WERI-Rb-1 (cell line): ENCODE measurements at regions not wholly inside any gene's neighbourhood (a gene's known extent, or its start where the extent isn't known, plus 50 kb on each side); places are given as distances from the start of the nearest gene placed in this dataset.

Experiments used
- DNase-seq: peaks from one replicate; pipeline ENCODE4 v3.0.0-alpha.2; 2020
- H3K27ac ChIP-seq: fragments of 250-450 bp; sonication (Bioruptor Pico); 2 replicates; pipeline ENCODE4 v1.5.1; 2020; ENCODE audit warnings: mild to moderate bottlenecking, moderate library complexity
- H3K27me3 ChIP-seq: fragments of 250-450 bp; sonication (Bioruptor Pico); 2 replicates; pipeline ENCODE4 v1.5.1; 2021; ENCODE audit warnings: mild to moderate bottlenecking, low read depth, moderate library complexity; ENCODE audit not compliant: insufficient read depth, severe bottlenecking
- H3K36me3 ChIP-seq: fragments of 250-450 bp; sonication (Bioruptor Pico); 2 replicates; pipeline ENCODE4 v1.5.1; 2020; ENCODE audit warnings: mild to moderate bottlenecking, moderate library complexity
- H3K4me3 ChIP-seq: 2 replicates; pipeline ENCODE4 v1.5.1; 2011; ENCODE audit warnings: low read depth, mild to moderate bottlenecking, control low read depth, low read length
- H3K9me3 ChIP-seq: fragments of 250-450 bp; sonication (Bioruptor Pico); 2 replicates; pipeline ENCODE4 v1.5.1; 2021; ENCODE audit warnings: mild to moderate bottlenecking, moderate library complexity; ENCODE audit not compliant: severe bottlenecking
- TF ChIP-seq, protein P1 (sequence below): IDR thresholded peaks from 2 replicates; pipeline ENCODE4 v1.5.1; 2011; ENCODE audit warnings: low read depth, mild to moderate bottlenecking, control low read depth, inconsistent platforms, low read length

DNA sequence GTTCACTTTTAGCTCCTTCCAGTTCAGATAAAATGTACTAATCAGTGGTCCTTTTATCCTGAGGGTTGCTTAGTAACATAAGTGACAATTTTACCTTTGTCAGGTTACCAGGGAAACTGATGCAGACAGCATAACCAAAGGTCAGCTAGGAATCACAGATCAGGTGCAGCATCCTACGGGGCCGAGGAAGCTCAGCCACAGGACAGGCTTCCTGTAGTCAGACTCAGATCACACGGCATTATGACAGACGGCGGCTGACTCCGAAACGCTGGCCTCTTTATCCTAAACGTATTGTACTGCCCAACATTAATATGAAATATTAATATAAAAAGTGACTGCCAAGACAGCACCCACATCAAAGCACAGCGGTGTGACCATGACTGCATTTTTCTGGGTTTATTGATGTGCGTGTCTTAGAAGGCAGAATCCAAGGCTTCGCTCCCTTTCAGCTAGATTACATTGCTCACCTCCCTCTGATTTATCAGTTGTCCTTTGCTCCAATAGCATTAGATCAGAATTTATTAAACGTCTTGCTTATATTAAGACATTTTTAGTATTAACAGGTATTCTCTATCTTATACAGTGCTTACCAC is 444.5 kb downstream of the CMPK2 start:
- no peak overlapping the region for H3K27ac ChIP-seq
- H3K36me3 ChIP-seq, result no peaks in the 10 kb centered on the region
- no peaks in the 10 kb centered on the region for H3K27me3 ChIP-seq
- H3K9me3 ChIP-seq, result peaks cover 3% of the 10 kb centered on the region
- TF ChIP-seq, protein P1, sequence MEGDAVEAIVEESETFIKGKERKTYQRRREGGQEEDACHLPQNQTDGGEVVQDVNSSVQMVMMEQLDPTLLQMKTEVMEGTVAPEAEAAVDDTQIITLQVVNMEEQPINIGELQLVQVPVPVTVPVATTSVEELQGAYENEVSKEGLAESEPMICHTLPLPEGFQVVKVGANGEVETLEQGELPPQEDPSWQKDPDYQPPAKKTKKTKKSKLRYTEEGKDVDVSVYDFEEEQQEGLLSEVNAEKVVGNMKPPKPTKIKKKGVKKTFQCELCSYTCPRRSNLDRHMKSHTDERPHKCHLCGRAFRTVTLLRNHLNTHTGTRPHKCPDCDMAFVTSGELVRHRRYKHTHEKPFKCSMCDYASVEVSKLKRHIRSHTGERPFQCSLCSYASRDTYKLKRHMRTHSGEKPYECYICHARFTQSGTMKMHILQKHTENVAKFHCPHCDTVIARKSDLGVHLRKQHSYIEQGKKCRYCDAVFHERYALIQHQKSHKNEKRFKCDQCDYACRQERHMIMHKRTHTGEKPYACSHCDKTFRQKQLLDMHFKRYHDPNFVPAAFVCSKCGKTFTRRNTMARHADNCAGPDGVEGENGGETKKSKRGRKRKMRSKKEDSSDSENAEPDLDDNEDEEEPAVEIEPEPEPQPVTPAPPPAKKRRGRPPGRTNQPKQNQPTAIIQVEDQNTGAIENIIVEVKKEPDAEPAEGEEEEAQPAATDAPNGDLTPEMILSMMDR, result no peak
- DNase-seq, result no peak
- no peak overlapping the region for H3K4me3 ChIP-seq

DNA sequence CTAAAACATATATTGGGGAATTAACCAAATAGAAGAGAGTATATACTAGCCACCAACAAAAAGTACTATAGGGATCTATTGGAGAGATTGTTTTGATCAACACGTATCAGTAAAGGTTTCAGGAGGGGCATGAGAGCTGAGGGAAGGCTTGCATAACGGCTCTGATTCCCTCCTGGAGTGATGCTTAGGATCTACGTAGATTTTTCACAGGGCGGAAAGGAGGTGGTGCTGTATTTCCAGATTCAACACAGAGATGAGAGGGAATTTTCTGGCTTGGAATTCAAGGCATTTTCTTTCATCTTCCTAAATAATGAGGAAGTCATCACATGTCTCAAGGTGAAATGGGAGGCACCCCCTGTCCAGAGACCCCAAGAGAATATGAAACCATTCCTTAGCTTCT is 443.8 kb downstream of the CMPK2 start:
- TF ChIP-seq, protein P1, result no peak
- H3K4me3 ChIP-seq, result no peak overlapping the region

DNA sequence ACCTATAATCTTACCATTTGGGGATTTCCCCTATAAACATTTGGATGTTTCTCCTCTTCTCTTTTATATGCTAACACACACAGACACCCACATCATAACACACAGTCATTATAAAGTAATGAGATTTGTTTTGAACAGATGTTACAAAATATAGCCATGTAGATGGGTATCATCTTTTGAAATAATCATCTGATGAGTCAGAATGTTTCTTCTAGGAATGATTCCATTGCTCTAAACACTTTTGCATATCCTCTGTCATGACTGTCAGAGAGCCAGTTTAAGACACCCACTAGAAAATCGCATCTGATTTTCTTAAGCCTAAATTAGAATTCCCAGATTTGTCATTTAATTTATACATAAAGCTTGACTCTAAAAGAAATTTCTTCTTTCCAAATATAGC is 442.6 kb downstream of the CMPK2 start:
- no peak overlapping the region for H3K4me3 ChIP-seq
- no peak for DNase-seq
- no peaks in the 10 kb centered on the region for H3K27me3 ChIP-seq
- no peak overlapping the region for H3K27ac ChIP-seq
- H3K36me3 ChIP-seq, result no peaks in the 10 kb centered on the region
- no peaks in the 10 kb centered on the region for H3K9me3 ChIP-seq
- TF ChIP-seq, protein P1, result no peak

More for the DNA sequence above, 443.8 kb downstream of the CMPK2 start:
- no peaks in the 10 kb centered on the region for H3K36me3 ChIP-seq
- no peaks in the 10 kb centered on the region for H3K27me3 ChIP-seq
- no peak for DNase-seq
- peaks cover 3% of the 10 kb centered on the region for H3K9me3 ChIP-seq
- H3K27ac ChIP-seq, result no peak overlapping the region

DNA sequence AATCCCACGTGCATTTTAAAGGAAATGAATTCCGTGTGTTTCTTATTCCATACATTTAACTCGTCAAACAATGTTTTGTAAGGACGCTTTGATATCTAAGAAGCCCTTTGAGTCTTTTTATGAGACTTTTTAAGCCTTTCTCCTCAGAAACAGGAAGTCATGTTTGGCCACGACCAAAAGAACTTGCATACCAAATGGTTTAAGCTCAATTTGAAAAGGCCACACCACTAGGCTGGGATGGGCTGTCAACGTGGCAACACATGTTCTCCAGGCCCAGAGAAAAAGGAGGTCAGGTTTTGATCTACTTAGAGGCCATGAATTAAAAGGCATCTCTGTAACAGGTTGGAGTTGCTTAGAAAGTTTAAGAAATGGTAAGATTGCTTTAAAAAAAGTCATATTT is 441.8 kb downstream of the CMPK2 start:
- TF ChIP-seq, protein P1, result no peak
- Histone ChIP-seq H3K9me3 (no peaks in the 10 kb centered on the region), H3K27me3 (no peaks in the 10 kb centered on the region), H3K4me3 (no peak overlapping the region), H3K27ac (no peak overlapping the region), H3K36me3 (no peaks in the 10 kb centered on the region)
- no peak for DNase-seq

DNA sequence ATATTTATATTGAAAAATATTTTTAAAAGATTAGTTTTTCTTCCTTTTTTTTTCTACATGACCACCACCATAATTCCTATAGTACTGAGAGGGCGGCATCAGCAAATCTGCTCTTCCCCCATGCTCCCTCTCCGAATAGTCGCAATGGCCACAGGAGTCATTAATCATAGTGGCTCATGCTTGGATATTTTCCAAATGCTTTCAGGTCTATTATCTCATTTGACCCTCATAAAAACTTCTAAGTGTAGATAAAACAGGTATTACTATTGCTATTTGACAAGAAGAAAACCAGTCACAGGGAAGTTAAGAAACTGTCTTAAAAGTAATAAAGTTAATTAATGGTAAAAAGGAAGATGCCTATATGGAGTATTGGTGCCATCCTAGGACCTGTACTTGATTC is 440.7 kb downstream of the CMPK2 start:
- no peak for DNase-seq
- Histone ChIP-seq H3K4me3 (no peak overlapping the region), H3K36me3 (no peaks in the 10 kb centered on the region)

More for the DNA sequence above, 440.7 kb downstream of the CMPK2 start:
- Histone ChIP-seq H3K27ac (no peak overlapping the region), H3K9me3 (no peaks in the 10 kb centered on the region), H3K27me3 (no peaks in the 10 kb centered on the region)
- TF ChIP-seq, protein P1, result no peak
